Epithelial cell of esophagus (primary cell): ENCODE measurements at regions not wholly inside any gene's neighbourhood (a gene's known extent, or its start where the extent isn't known, plus 50 kb on each side); places are given as distances from the start of the nearest gene placed in this dataset.

Source experiments
- DNase-seq: peaks from one replicate; pipeline ENCODE4 v3.0.0; 2010; ENCODE audit warnings: low read depth
- H3K4me3 ChIP-seq: 2 replicates; pipeline ENCODE4 v1.5.1; 2011; ENCODE audit warnings: mild to moderate bottlenecking, low read length, control low read depth
- TF ChIP-seq, protein P1 (sequence below): IDR thresholded peaks from 2 replicates; pipeline ENCODE4 v1.5.1; 2011; ENCODE audit warnings: low read depth, mild to moderate bottlenecking, low read length, control low read depth, inconsistent platforms; ENCODE audit not compliant: insufficient read depth; ENCODE audit errors: missing control alignments

DNA sequence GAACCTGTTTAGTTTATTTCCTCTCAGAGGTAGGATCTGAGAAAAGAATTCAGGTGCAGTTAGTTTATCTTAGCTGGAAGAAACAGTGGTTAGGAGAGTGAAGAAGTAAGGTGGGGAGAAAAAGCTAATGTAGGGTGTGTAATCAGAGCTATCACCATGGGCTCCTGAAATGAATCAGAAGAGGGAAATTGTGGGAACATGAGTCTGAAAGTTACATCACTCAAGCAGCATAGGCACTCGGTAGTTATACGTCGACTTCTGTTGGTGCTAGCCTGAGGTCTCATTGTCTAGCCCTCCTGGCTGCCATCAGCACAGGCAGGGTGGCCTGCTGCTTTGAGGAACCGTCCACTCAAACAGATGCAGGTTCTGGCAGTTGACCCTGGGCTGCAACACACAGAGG, 56.7 kb upstream of the NPR3 start:
- TF ChIP-seq, protein P1, sequence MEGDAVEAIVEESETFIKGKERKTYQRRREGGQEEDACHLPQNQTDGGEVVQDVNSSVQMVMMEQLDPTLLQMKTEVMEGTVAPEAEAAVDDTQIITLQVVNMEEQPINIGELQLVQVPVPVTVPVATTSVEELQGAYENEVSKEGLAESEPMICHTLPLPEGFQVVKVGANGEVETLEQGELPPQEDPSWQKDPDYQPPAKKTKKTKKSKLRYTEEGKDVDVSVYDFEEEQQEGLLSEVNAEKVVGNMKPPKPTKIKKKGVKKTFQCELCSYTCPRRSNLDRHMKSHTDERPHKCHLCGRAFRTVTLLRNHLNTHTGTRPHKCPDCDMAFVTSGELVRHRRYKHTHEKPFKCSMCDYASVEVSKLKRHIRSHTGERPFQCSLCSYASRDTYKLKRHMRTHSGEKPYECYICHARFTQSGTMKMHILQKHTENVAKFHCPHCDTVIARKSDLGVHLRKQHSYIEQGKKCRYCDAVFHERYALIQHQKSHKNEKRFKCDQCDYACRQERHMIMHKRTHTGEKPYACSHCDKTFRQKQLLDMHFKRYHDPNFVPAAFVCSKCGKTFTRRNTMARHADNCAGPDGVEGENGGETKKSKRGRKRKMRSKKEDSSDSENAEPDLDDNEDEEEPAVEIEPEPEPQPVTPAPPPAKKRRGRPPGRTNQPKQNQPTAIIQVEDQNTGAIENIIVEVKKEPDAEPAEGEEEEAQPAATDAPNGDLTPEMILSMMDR, result no peak
- peak; percentile 25 for DNase-seq
- no peak overlapping the region for H3K4me3 ChIP-seq
